ENCODE measurements at regions not wholly inside any gene's neighbourhood (a gene's known extent, or its start where the extent isn't known, plus 50 kb on each side); places are given as distances from the start of the nearest gene placed in this dataset.

- H3K4me3 ChIP-seq (ENCODE audit: low read depth, low read length): no peak overlapping the region
- TF ChIP-seq CTCF (IDR thresholded peaks at IDR 0.05; ENCODE audit: insufficient read depth in 1 of 2, low read depth in 1 of 2, low read length in 1 of 2, severe bottlenecking in 1 of 2, unreplicated experiment in 1 of 2): no peak
- H3K4me1 ChIP-seq: no peaks in the 10 kb centered on the region
- POLR2A ChIA-PET: no interaction called here
- CTCF ChIA-PET: no interaction called here
- no peaks in the 10 kb centered on the region for H3K27me3 ChIP-seq (replicated peaks; ENCODE audit: control insufficient read depth, insufficient read depth, low read length)
- Mint-ChIP-seq H3K27me3 (ENCODE audit: insufficient read depth, unreplicated experiment) (no peaks in the 10 kb centered on the region), H3K9me3 (ENCODE audit: unreplicated experiment) (no peaks in the 10 kb centered on the region), H3K4me1 (ENCODE audit: low read depth, unreplicated experiment) (no peaks in the 10 kb centered on the region), H3K27ac (ENCODE audit: unreplicated experiment) (no peak overlapping the region), H3K36me3 (ENCODE audit: insufficient read depth, unreplicated experiment) (no peaks in the 10 kb centered on the region), H3K4me3 (ENCODE audit: unreplicated experiment) (no peak overlapping the region)
- no peaks in the 10 kb centered on the region for H3K9me3 ChIP-seq
- DNase-seq: no peak
- H3K36me3 ChIP-seq (ENCODE audit: control insufficient read depth, insufficient read depth, low read length): no peaks in the 10 kb centered on the region
- BruUV-seq (replicated peaks): no TSS peak
- intact Hi-C loops (cut with micrococcal nuclease; ENCODE audit: unreplicated experiment): no loop called here
Measured at GRCh38 chr18:28332071-28332470, 155.1 kb upstream of the CDH2 start.

- ChIA-PET CTCF (no interaction called here), POLR2A (no interaction called here)
- no peaks in the 10 kb centered on the region for H3K4me1 Mint-ChIP-seq (ENCODE audit: low read depth, unreplicated experiment)
- H3K27me3 ChIP-seq (replicated peaks; ENCODE audit: control insufficient read depth, insufficient read depth, low read length): no peaks in the 10 kb centered on the region
- H3K27me3 Mint-ChIP-seq (ENCODE audit: insufficient read depth, unreplicated experiment): no peaks in the 10 kb centered on the region
- no peak overlapping the region for H3K4me3 Mint-ChIP-seq (ENCODE audit: unreplicated experiment)
- H3K36me3 Mint-ChIP-seq (ENCODE audit: insufficient read depth, unreplicated experiment): no peaks in the 10 kb centered on the region
- TF ChIP-seq CTCF (IDR thresholded peaks at IDR 0.05; ENCODE audit: insufficient read depth in 1 of 2, low read depth in 1 of 2, low read length in 1 of 2, severe bottlenecking in 1 of 2, unreplicated experiment in 1 of 2): no peak
- H3K9me3 Mint-ChIP-seq (ENCODE audit: unreplicated experiment): no peaks in the 10 kb centered on the region
- intact Hi-C loops (cut with micrococcal nuclease; ENCODE audit: unreplicated experiment): no loop called here
- BruUV-seq (replicated peaks): no TSS peak
- H3K9me3 ChIP-seq: no peaks in the 10 kb centered on the region
- no peak for DNase-seq
- no peaks in the 10 kb centered on the region for H3K36me3 ChIP-seq (ENCODE audit: control insufficient read depth, insufficient read depth, low read length)
- H3K4me1 ChIP-seq: no peaks in the 10 kb centered on the region
- H3K27ac Mint-ChIP-seq (ENCODE audit: unreplicated experiment): no peak overlapping the region
- no peak overlapping the region for H3K4me3 ChIP-seq (ENCODE audit: low read depth, low read length)
Measured at GRCh38 chr18:28331551-28331950, 154.6 kb upstream of the CDH2 start.

GRCh38 chr18:28313602-28314001 is 136.7 kb upstream of the CDH2 start:
- no peak for TF ChIP-seq CTCF (IDR thresholded peaks at IDR 0.05; ENCODE audit: insufficient read depth in 1 of 2, low read depth in 1 of 2, low read length in 1 of 2, severe bottlenecking in 1 of 2, unreplicated experiment in 1 of 2)
- Histone ChIP-seq H3K27me3 (replicated peaks; ENCODE audit: control insufficient read depth, insufficient read depth, low read length) (no peaks in the 10 kb centered on the region), H3K4me1 (no peaks in the 10 kb centered on the region), H3K36me3 (ENCODE audit: control insufficient read depth, insufficient read depth, low read length) (no peaks in the 10 kb centered on the region), H3K9me3 (no peaks in the 10 kb centered on the region), H3K4me3 (ENCODE audit: low read depth, low read length) (no peak overlapping the region)
- Mint-ChIP-seq H3K4me3 (ENCODE audit: unreplicated experiment) (no peak overlapping the region), H3K27ac (ENCODE audit: unreplicated experiment) (no peak overlapping the region), H3K36me3 (ENCODE audit: insufficient read depth, unreplicated experiment) (no peaks in the 10 kb centered on the region), H3K27me3 (ENCODE audit: insufficient read depth, unreplicated experiment) (no peaks in the 10 kb centered on the region), H3K9me3 (ENCODE audit: unreplicated experiment) (no peaks in the 10 kb centered on the region), H3K4me1 (ENCODE audit: low read depth, unreplicated experiment) (no peaks in the 10 kb centered on the region)
- CTCF ChIA-PET: no interaction called here
- BruUV-seq (replicated peaks): no TSS peak
- no peak for DNase-seq
- POLR2A ChIA-PET: no interaction called here
- intact Hi-C loops (cut with micrococcal nuclease; ENCODE audit: unreplicated experiment): no loop called here
